Vagina (tissue), 2 donors: ENCODE measurements at regions not wholly inside any gene's neighbourhood (a gene's known extent, or its start where the extent isn't known, plus 50 kb on each side); places are given as distances from the start of the nearest gene placed in this dataset.
"Not testable (repeated sequence)": the region's sequence is repeated elsewhere in the genome, so short reads cannot be mapped to it uniquely, and the experiment has no call there.

Experiments
- DNase-seq, 2 donors: peaks; one replicate each; pipeline ENCODE4 v3.0.0-alpha.2; 2017; ENCODE audit errors: extremely low spot score in 2 of 2
- H3K27ac ChIP-seq: fragments of 200-600 bp; sonication (generic); one replicate; pipeline ENCODE4 v1.5.1; 2019
- H3K27me3 ChIP-seq: fragments of 200-600 bp; sonication (generic); one replicate; pipeline ENCODE4 v1.5.1; 2019
- H3K36me3 ChIP-seq, 2 donors: fragments of 200-600 bp; sonication (generic); one replicate each; pipeline ENCODE4 v1.5.1; 2017 to 2019
- H3K4me1 ChIP-seq: fragments of 200-600 bp; sonication (generic); one replicate; pipeline ENCODE4 v1.5.1; 2019
- H3K4me3 ChIP-seq, 2 donors: fragments of 200-600 bp; sonication (generic); 1 replicate in 1 of 2; 2 replicates in 1 of 2; pipeline ENCODE4 v1.5.1; 2016 to 2019
- H3K9me3 ChIP-seq: fragments of 200-600 bp; sonication (generic); one replicate; pipeline ENCODE4 v1.5.1; 2019
- CTCF ChIP-seq, 3 experiments: fragments of 450-650 bp in 2 of 3; fragments of 200-600 bp in 1 of 3; sonication (generic) in 1 of 3; IDR thresholded peaks; one replicate each; pipeline ENCODE4 v1.5.1; 2017 to 2019; ENCODE audit warnings: antibody characterized with exemption in 3 of 3, mild to moderate bottlenecking in 2 of 3, moderate library complexity in 2 of 3
- POLR2A ChIP-seq, 2 donors: fragments of 450-650 bp; IDR thresholded peaks; one replicate each; pipeline ENCODE4 v1.6.1; 2017; ENCODE audit warnings: antibody characterized with exemption in 2 of 2, mild to moderate bottlenecking in 2 of 2, moderate library complexity in 2 of 2
- POLR2AphosphoS5 ChIP-seq, 2 donors: sonication (generic); formaldehyde crosslinking; IDR thresholded peaks; one replicate each; pipeline ENCODE4 v1.9.0; 2017; ENCODE audit warnings: antibody characterized with exemption in 2 of 2, mild to moderate bottlenecking in 2 of 2, low read depth in 1 of 2; ENCODE audit not compliant: insufficient read depth in 1 of 2
- intact Hi-C: fragments of 100-400 bp; cut with DNase I; formaldehyde crosslinking; loops from one replicate; pipeline ENCODE4 v1.15.1; 2023

DNA sequence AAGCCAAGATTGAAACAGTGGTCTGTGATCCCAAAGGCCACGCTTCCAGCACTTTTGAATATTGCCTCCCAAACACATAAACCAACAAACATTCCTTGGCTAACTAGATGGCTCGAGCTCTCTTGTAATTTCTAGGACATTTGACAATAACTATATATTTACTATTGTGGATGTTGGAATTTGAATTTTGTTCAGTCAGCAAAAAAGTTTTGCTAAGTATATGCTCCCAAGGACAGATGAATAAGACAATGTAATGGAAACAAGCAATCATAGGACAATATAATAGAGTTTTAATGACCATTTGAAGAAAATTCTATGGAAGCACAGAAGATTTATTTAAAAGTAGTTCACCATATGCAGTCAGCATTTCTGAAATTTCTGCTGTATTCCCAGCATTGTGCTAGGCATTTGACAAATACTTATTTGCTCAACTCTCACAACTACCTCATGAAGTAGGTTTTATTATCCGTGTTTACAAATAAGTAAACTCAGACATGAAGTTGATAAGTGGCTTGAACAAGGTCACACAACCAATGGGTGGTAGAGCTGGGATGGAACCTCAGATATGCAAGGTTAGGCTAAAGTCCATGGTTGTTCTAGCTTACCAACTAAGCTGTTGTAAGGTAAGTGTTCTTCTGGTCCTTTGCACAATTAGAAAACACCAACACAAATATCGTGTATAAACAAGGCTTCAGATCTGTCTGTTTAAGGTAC, 205.1 kb downstream of the NUFIP1 start:
- no peak overlapping the region for H3K4me3 ChIP-seq
- DNase-seq, result no peak
- intact Hi-C loops, result no loop called here
- H3K4me1 ChIP-seq, result no peaks in the 10 kb centered on the region
- no peaks in the 10 kb centered on the region for H3K36me3 ChIP-seq
- no peaks in the 10 kb centered on the region for H3K9me3 ChIP-seq
- H3K27ac ChIP-seq, result no peak overlapping the region
- no peaks in the 10 kb centered on the region for H3K27me3 ChIP-seq
- TF ChIP-seq POLR2A (IDR thresholded peaks at IDR 0.05) (no peak), POLR2AphosphoS5 (IDR thresholded peaks at IDR 0.05; ENCODE audit: insufficient read depth in 1 of 2, low read depth in 1 of 2) (no peak), CTCF (IDR thresholded peaks at IDR 0.05) (no peak)

- Histone ChIP-seq H3K27me3 (no peaks in the 10 kb centered on the region), H3K27ac (no peak overlapping the region), H3K4me1 (no peaks in the 10 kb centered on the region), H3K4me3 (no peak overlapping the region), H3K36me3 (no peaks in the 10 kb centered on the region), H3K9me3 (no peaks in the 10 kb centered on the region)
- no peak for TF ChIP-seq POLR2A (IDR thresholded peaks at IDR 0.05)
- TF ChIP-seq CTCF (IDR thresholded peaks at IDR 0.05), result no peak
- TF ChIP-seq POLR2AphosphoS5 (IDR thresholded peaks at IDR 0.05; ENCODE audit: insufficient read depth in 1 of 2, low read depth in 1 of 2), result no peak
- intact Hi-C loops, result no loop called here
- no peak for DNase-seq
These were observed 204.6 kb upstream of the TSC22D1 start for GRCh38 chr13:44780591-44781280.

DNA sequence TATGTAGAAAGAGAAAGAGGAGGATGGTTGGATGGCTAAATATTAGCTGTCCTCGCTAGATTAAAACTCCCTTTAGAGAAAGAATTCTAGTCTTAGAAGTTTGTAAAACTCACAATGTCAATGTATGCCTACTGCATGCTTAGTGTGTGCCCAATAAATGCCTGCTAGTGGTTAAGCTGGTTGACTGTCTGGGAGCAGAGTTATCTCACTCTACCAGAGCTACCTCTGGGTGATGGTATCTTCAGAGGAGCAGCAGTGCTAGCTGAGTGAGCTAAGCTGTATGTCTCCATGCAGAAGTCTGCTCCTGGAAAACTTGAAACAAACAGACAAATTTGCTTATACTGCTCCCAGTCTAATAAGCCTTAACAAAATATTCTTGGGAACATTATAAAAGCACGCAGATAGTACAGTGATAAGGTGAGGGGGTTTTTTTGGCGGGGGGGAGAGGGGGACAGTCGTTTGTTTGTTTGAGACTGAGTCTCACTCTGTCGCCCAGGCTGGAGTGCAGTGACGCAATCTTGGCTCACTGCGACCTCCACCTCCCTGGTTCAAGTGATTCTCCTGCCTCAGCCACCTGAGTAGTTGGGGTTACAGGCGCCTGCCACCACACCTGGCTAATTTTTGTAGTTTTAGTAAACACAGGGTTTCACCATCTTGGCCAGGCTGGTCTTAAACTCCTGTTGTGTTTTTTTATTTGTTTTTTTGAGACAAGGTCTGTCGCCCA, 202.8 kb upstream of the TSC22D1 start:
- no peak overlapping the region for H3K4me3 ChIP-seq
- no peaks in the 10 kb centered on the region for H3K4me1 ChIP-seq
- no peaks in the 10 kb centered on the region for H3K36me3 ChIP-seq
- intact Hi-C loops, result no loop called here
- TF ChIP-seq CTCF (IDR thresholded peaks at IDR 0.05), result no peak
- TF ChIP-seq POLR2A (IDR thresholded peaks at IDR 0.05), result no peak
- no peak for DNase-seq
- H3K9me3 ChIP-seq, result no peaks in the 10 kb centered on the region
- no peaks in the 10 kb centered on the region for H3K27me3 ChIP-seq
- H3K27ac ChIP-seq, result no peak overlapping the region

GRCh38 chr13:44775290-44775689, 199.2 kb upstream of the TSC22D1 start:
- H3K27me3 ChIP-seq, result not testable (repeated sequence)

GRCh38 chr13:44770951-44771350, 194.8 kb upstream of the TSC22D1 start:
- Histone ChIP-seq H3K27me3 (no peaks in the 10 kb centered on the region), H3K27ac (no peak overlapping the region), H3K4me3 (no peak overlapping the region), H3K9me3 (no peaks in the 10 kb centered on the region), H3K36me3 (no peaks in the 10 kb centered on the region), H3K4me1 (peaks cover 14% of the 10 kb centered on the region)
- DNase-seq, result no peak
- TF ChIP-seq POLR2A (IDR thresholded peaks at IDR 0.05), result no peak
- TF ChIP-seq CTCF (IDR thresholded peaks at IDR 0.05), result no peak
- no peak for TF ChIP-seq POLR2AphosphoS5 (IDR thresholded peaks at IDR 0.05; ENCODE audit: insufficient read depth in 1 of 2, low read depth in 1 of 2)
- intact Hi-C loops, result no loop called here

More at GRCh38 chr13:44775290-44775689, 199.2 kb upstream of the TSC22D1 start:
- H3K9me3 ChIP-seq, H3K4me1 ChIP-seq, intact Hi-C loops, H3K36me3 ChIP-seq, DNase-seq, H3K4me3 ChIP-seq, H3K27ac ChIP-seq: not testable (repeated sequence)
